Endothelial cell of umbilical vein (primary cell): ENCODE measurements at regions not wholly inside any gene's neighbourhood (a gene's known extent, or its start where the extent isn't known, plus 50 kb on each side); places are given as distances from the start of the nearest gene placed in this dataset.

Experiments used
- BruUV-seq: library from RNA; stranded (reverse); fragments of 400-500 nt; replicated peaks from 2 replicates; lab custom pipeline; 2021; lab: Mats Ljungman, UMichigan
- CTCF ChIA-PET: fragments of 300-600, 350-600 bp; sonication (Branson Sonifier 250); formaldehyde crosslinking; loops from one replicate; lab custom pipeline; 2021; ENCODE audit warnings: antibody characterized with exemption, inconsistent platforms; lab: Charles Lee
- POLR2A ChIA-PET: fragments of 300-600, 350-600 bp; sonication (Branson Sonifier 250); formaldehyde crosslinking; loops from one replicate; lab custom pipeline; 2021; ENCODE audit warnings: antibody characterized with exemption, inconsistent platforms; lab: Charles Lee
- DNase-seq: peaks from one replicate; pipeline ENCODE4 v3.0.0-alpha.2; 2011; ENCODE audit warnings: low read depth, low spot score
- FAIRE-seq: peaks from 2 replicates; lab custom pipeline; 2011; peaks lifted over from hg19 to GRCh38; lab: Jason Lieb, UNC
- H2AFZ ChIP-seq: 2 replicates; pipeline ENCODE4 v1.6.0; 2012; ENCODE audit warnings: low read depth, low read length, control low read depth, inconsistent platforms
- H3K27ac ChIP-seq: 2 replicates; pipeline ENCODE4 v1.5.1; 2011; ENCODE audit warnings: low read depth, mild to moderate bottlenecking, control low read depth, low read length, moderate library complexity; ENCODE audit not compliant: insufficient read depth
- H3K27me3 ChIP-seq, 2 experiments: 2 replicates each; pipeline versions ENCODE4 v1.6.0 to v1.6.1; 2011; ENCODE audit warnings: low read length in 2 of 2, mixed read lengths in 1 of 2; ENCODE audit not compliant: control insufficient read depth in 2 of 2, insufficient read depth in 2 of 2
- H3K36me3 ChIP-seq, 2 experiments: 2 replicates in 1 of 2; 3 replicates in 1 of 2; pipeline ENCODE4 v1.5.1; 2011; ENCODE audit warnings: low read length in 2 of 2, mild to moderate bottlenecking in 1 of 2, moderate library complexity in 1 of 2; ENCODE audit not compliant: control insufficient read depth in 2 of 2, insufficient read depth in 2 of 2; ENCODE audit errors: extremely low read depth in 1 of 2
- H3K4me1 ChIP-seq: 3 replicates; pipeline ENCODE4 v1.5.1; 2011; ENCODE audit warnings: mild to moderate bottlenecking, low read length; ENCODE audit not compliant: control insufficient read depth, insufficient read depth; ENCODE audit errors: extremely low read depth
- H3K4me2 ChIP-seq: 2 replicates; pipeline ENCODE4 v1.6.1; 2011; ENCODE audit warnings: low read length, control low read depth, mixed read lengths; ENCODE audit not compliant: insufficient read depth
- H3K4me3 ChIP-seq, 3 experiments: fragments of 200-600 bp in 1 of 3; sonication (generic), shearing (Covaris generic) in 1 of 3; replicated peaks in 1 of 3; 2 replicates each; pipeline ENCODE4 v1.5.1; 2011 to 2016; ENCODE audit warnings: control low read depth in 3 of 3, low read length in 3 of 3, mild to moderate bottlenecking in 2 of 3, inconsistent platforms in 1 of 3, low read depth in 1 of 3, moderate library complexity in 1 of 3; ENCODE audit not compliant: insufficient read depth in 1 of 3
- H3K79me2 ChIP-seq: 2 replicates; pipeline ENCODE4 v1.6.0; 2012; ENCODE audit warnings: low read length, inconsistent platforms; ENCODE audit not compliant: control insufficient read depth, insufficient read depth
- H3K9ac ChIP-seq: replicated peaks from 2 replicates; pipeline ENCODE3; 2011; ENCODE audit warnings: low read length, control low read depth; ENCODE audit not compliant: insufficient read depth; ENCODE audit errors: extremely low read depth
- H3K9me1 ChIP-seq: replicated peaks from 3 replicates; pipeline ENCODE4 v1.6.0; 2011; ENCODE audit warnings: mild to moderate bottlenecking, low read length; ENCODE audit not compliant: control insufficient read depth, insufficient read depth; ENCODE audit errors: extremely low read depth
- H3K9me3 ChIP-seq: replicated peaks from 2 replicates; pipeline ENCODE4 v1.5.1; 2012; ENCODE audit warnings: low read length, inconsistent platforms; ENCODE audit not compliant: control insufficient read depth, insufficient read depth
- H4K20me1 ChIP-seq: replicated peaks from 2 replicates; pipeline ENCODE3; 2011; ENCODE audit warnings: mild to moderate bottlenecking, low read length; ENCODE audit not compliant: control insufficient read depth, insufficient read depth; ENCODE audit errors: extremely low read depth
- EZH2 ChIP-seq: IDR thresholded peaks from 2 replicates; pipeline ENCODE4 v1.6.1; 2012; ENCODE audit warnings: borderline replicate concordance, low read depth, mild to moderate bottlenecking, moderate library complexity, low read length, inconsistent platforms; ENCODE audit not compliant: severe bottlenecking
- FOS ChIP-seq: IDR thresholded peaks from 2 replicates; pipeline ENCODE4 v1.6.1; 2011; ENCODE audit warnings: mild to moderate bottlenecking, low read length, moderate library complexity, borderline replicate concordance; ENCODE audit not compliant: insufficient read depth
- GATA2 ChIP-seq: IDR thresholded peaks from 2 replicates; pipeline ENCODE4 v1.7.0; 2011; ENCODE audit warnings: low read depth, mild to moderate bottlenecking, moderate library complexity, mixed read lengths, low read length; ENCODE audit not compliant: insufficient read length, insufficient read depth
- JUN ChIP-seq: IDR thresholded peaks from 2 replicates; pipeline ENCODE4 v1.6.1; 2011; ENCODE audit warnings: borderline replicate concordance, low read depth; ENCODE audit not compliant: insufficient read length, insufficient read depth
- MYC ChIP-seq: IDR thresholded peaks from one replicate; pipeline ENCODE4 v1.6.1; 2011; ENCODE audit warnings: mild to moderate bottlenecking, low read depth, low read length
- POLR2A ChIP-seq: IDR thresholded peaks from 2 replicates; pipeline ENCODE4 v1.6.1; 2012; ENCODE audit warnings: low read depth, mild to moderate bottlenecking, control low read depth, low read length
- POLR2AphosphoS5 ChIP-seq: IDR thresholded peaks from 2 replicates; pipeline ENCODE4 v1.6.1; 2012; ENCODE audit warnings: low read depth, mild to moderate bottlenecking, control low read depth, low read length, moderate library complexity; ENCODE audit not compliant: insufficient read depth
- dilution Hi-C: fragments of 300-500 bp; cut with MboI; formaldehyde crosslinking; loops from one replicate; pipeline ENCODE4 v1.15.0; 2019; ENCODE audit warnings: low sequenced_read_pairs; ENCODE audit not compliant: extremely low pct_ligation_motif_present
- intact Hi-C: fragments of 100-400 bp; cut with micrococcal nuclease; formaldehyde crosslinking; loops from one replicate; pipeline ENCODE4 v1.10.0; 2022
- TF ChIP-seq, protein P1 (sequence below), 2 donors: IDR thresholded peaks; 1 replicate in 1 of 2; 2 replicates in 1 of 2; pipeline ENCODE4 v1.5.1; 2011; ENCODE audit warnings: low read length in 2 of 2, mild to moderate bottlenecking in 2 of 2, moderate library complexity in 2 of 2, control low read depth in 1 of 2, inconsistent platforms in 1 of 2, low read depth in 1 of 2; ENCODE audit not compliant: insufficient read depth in 1 of 2; ENCODE audit errors: extremely low read depth in 1 of 2

DNA sequence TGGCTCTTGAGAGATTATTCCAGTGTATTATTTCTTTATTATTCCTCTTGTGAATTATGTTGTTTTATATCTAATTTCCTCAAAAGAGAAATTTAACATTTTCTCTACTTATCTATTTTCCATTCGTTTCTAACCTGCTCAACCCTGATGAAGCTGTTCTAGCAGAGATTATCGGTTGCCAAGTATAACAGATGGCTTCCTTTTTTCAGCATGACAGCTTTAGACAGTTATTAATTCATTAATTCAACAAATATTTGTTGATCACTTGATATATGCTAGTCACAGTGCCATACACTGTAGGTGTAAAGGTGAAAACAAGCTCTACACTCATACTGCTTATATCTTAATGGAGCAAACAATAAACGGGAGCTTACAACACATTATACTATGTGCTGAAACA is 137.9 kb upstream of the UBE2E3 start:
- Histone ChIP-seq H3K4me3 (no peak overlapping the region), H3K36me3 (no peaks in the 10 kb centered on the region), H3K4me2 (no peak overlapping the region), H3K79me2 (no peaks in the 10 kb centered on the region), H3K27me3 (no peaks in the 10 kb centered on the region), H3K9ac (no peak overlapping the region), H3K4me1 (no peaks in the 10 kb centered on the region), H3K9me3 (no peaks in the 10 kb centered on the region), H3K9me1 (no peaks in the 10 kb centered on the region), H3K27ac (no peak overlapping the region), H2AFZ (no peak overlapping the region), H4K20me1 (no peaks in the 10 kb centered on the region)
- TF ChIP-seq POLR2AphosphoS5 (no peak), EZH2 (no peak), MYC (no peak), POLR2A (no peak), FOS (no peak), GATA2 (no peak), JUN (no peak)
- TF ChIP-seq, protein P1, sequence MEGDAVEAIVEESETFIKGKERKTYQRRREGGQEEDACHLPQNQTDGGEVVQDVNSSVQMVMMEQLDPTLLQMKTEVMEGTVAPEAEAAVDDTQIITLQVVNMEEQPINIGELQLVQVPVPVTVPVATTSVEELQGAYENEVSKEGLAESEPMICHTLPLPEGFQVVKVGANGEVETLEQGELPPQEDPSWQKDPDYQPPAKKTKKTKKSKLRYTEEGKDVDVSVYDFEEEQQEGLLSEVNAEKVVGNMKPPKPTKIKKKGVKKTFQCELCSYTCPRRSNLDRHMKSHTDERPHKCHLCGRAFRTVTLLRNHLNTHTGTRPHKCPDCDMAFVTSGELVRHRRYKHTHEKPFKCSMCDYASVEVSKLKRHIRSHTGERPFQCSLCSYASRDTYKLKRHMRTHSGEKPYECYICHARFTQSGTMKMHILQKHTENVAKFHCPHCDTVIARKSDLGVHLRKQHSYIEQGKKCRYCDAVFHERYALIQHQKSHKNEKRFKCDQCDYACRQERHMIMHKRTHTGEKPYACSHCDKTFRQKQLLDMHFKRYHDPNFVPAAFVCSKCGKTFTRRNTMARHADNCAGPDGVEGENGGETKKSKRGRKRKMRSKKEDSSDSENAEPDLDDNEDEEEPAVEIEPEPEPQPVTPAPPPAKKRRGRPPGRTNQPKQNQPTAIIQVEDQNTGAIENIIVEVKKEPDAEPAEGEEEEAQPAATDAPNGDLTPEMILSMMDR (IDR thresholded peaks at IDR 0.05; ENCODE audit: extremely low read depth in 1 of 2, insufficient read depth in 1 of 2, low read depth in 1 of 2, low read length in 2 of 2), result no peak
- no TSS peak for BruUV-seq
- dilution Hi-C loops, result no loop called here
- ChIA-PET CTCF (no interaction called here), POLR2A (no interaction called here)
- DNase-seq (no peak), FAIRE-seq (no peak)
- intact Hi-C loops, result no loop called here
